RWPE1 (cell line): ENCODE measurements at regions not wholly inside any gene's neighbourhood (a gene's known extent, or its start where the extent isn't known, plus 50 kb on each side); places are given as distances from the start of the nearest gene placed in this dataset.

Source experiments
- CTCF ChIA-PET: fragments of 350-600 bp; sonication (Branson Sonifier 250); formaldehyde crosslinking; extraction: SDS; loops from one replicate; lab custom pipeline; 2021; lab: Yijun Ruan, JAX
- POLR2A ChIA-PET: fragments of 400-600 bp; formaldehyde crosslinking; extraction: SDS; loops from one replicate; lab custom pipeline; 2020; ENCODE audit warnings: antibody characterized with exemption; ENCODE audit not compliant: low non-redundant PET; lab: Yijun Ruan, JAX
- DNase-seq: peaks from one replicate; pipeline ENCODE4 v3.0.0; 2012; ENCODE audit warnings: low spot score
- H3K27ac ChIP-seq: fragments of 450-650 bp; 2 replicates; pipeline ENCODE4 v1.5.1; 2017
- CTCF ChIP-seq: fragments of 450-650 bp; conservative IDR thresholded peaks from 2 replicates; pipeline ENCODE4 v1.5.1; 2017; ENCODE audit warnings: low read depth, mild to moderate bottlenecking

DNA sequence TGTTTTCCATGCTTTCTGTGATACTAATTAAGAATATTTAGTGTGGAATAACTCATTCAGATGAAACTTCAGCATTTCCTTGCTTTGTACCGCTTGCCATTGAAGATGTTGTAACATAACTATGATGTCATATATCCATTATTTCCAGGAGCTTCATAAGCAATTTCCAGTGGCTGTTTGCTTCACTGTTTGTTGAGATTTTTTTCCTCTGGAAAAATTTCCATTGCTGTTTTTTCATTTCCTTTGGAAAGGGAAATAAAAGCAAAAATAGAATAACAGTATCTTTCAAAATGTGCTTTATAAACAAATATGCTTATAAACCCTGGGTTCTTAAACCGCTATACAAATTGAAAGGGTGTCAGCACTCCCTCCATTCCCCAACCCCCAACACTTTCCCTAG lies 319.6 kb upstream of the SEMA6D start:
- ChIA-PET POLR2A (no interaction called here), CTCF (no interaction called here)
- no peak for DNase-seq
- no peak overlapping the region for H3K27ac ChIP-seq
- TF ChIP-seq CTCF = no peak

GRCh38 chr15:47398132-47398531 lies 319.2 kb upstream of the SEMA6D start:
- ChIA-PET POLR2A (no interaction called here), CTCF (no interaction called here)
- TF ChIP-seq CTCF = no peak
- no peak overlapping the region for H3K27ac ChIP-seq
- DNase-seq = no peak

DNA sequence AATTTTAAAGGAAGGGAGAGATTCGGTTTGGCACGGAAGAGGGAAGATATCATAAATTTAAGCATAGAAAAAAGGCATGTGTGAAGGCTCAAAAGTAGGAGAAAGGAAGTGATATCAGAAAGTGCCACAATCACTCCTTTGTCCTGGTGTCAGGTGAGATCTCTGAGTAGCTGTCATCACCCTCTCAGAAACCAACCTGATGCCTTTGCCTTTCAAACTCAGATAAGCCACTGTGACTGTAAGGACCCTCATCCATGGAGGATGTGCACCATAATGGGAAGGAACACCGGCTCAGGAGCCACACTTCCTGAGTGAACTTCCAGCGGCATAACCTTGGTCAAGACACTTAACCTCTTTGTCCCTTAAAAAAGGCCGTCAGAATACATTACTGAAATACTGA lies 318.7 kb upstream of the SEMA6D start:
- ChIA-PET POLR2A (no interaction called here), CTCF (no interaction called here)
- no peak overlapping the region for H3K27ac ChIP-seq
- no peak for TF ChIP-seq CTCF
- DNase-seq = no peak

GRCh38 chr15:47399100-47399499 lies 318.2 kb upstream of the SEMA6D start:
- DNase-seq = no peak
- H3K27ac ChIP-seq = no peak overlapping the region
- POLR2A ChIA-PET = no interaction called here
- CTCF ChIA-PET = no interaction called here
- TF ChIP-seq CTCF = no peak

DNA sequence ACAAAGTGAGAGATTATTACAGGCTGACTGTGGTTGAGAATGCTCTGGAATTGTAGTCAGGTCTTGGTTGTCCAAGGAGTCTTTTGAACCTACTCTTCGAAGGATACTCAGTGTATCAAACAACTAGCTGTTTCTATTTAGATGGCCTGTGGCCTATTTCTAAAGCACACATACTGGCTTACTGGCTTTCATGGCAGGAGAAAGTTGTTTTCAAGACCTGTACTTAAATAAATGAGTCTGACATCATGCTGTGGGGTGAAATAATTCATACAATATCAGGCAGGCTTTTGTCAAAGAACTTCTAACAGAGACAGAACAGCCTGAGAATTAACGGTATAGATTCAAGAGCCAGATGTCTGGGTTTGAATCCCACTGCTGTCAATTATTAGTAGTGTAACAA lies 316.7 kb upstream of the SEMA6D start:
- no peak for DNase-seq
- ChIA-PET CTCF (no interaction called here), POLR2A (no interaction called here)
- no peak overlapping the region for H3K27ac ChIP-seq
- TF ChIP-seq CTCF = no peak

DNA sequence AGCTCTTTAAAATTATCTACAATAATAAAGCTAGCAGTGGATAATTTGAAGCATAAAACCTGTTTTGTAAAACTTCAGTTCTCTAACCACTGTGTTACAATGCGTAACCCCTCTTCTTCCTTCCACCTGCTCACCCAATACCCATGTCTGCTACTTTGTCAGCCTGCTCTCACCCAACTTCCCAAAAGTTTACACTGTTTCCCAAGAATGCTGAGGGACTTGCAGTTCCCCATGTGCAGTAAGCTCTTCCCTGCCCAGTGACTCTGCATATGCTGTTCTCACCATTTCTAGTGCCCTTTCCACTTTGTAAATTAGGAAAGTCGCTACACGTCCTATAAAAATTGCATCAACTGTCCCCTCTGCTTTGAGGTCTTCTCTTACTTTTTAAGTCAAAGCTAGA lies 315.9 kb upstream of the SEMA6D start:
- ChIA-PET POLR2A (no interaction called here), CTCF (no interaction called here)
- H3K27ac ChIP-seq = no peak overlapping the region
- no peak for TF ChIP-seq CTCF
- DNase-seq = no peak

- ChIA-PET POLR2A (interaction anchor here (0.8 kb wide), 1 partner anchor 194 kb away, joined by 11 read pairs; no protein-coding TSS in a partner anchor), CTCF (no interaction called here)
- no peak overlapping the region for H3K27ac ChIP-seq
- TF ChIP-seq CTCF = no peak
- no peak for DNase-seq
These were observed 314.5 kb upstream of the SEMA6D start for GRCh38 chr15:47402829-47403228.
